ENCODE measurements at regions not wholly inside any gene's neighbourhood (a gene's known extent, or its start where the extent isn't known, plus 50 kb on each side); places are given as distances from the start of the nearest gene placed in this dataset.

- TF ChIP-seq POLR2A (IDR thresholded peaks at IDR 0.05; ENCODE audit: low read length) (no peak), GATA1 (IDR thresholded peaks at IDR 0.05; ENCODE audit: low read depth, low read length) (no peak)
Measured at GRCh38 chr7:22667187-22667561, 59.8 kb upstream of the IL6 start.
